Liver (tissue), 8 donors: ENCODE measurements at regions not wholly inside any gene's neighbourhood (a gene's known extent, or its start where the extent isn't known, plus 50 kb on each side); places are given as distances from the start of the nearest gene placed in this dataset.

Experiments
- DNase-seq: peaks from one replicate; pipeline ENCODE4 v3.0.0-alpha.2; 2017; ENCODE audit warnings: low spot score
- H3K27ac ChIP-seq, 2 donors: one replicate each; pipeline ENCODE4 v1.7.0; 2013; ENCODE audit warnings: inconsistent platforms in 2 of 2, low read length in 2 of 2, control low read depth in 1 of 2, low read depth in 1 of 2, mild to moderate bottlenecking in 1 of 2
- H3K27me3 ChIP-seq, 4 donors: one replicate each; pipeline versions ENCODE4 v1.6.1 to v1.7.0; 2013; ENCODE audit warnings: low read length in 3 of 4, inconsistent platforms in 1 of 4, mild to moderate bottlenecking in 1 of 4, moderate library complexity in 1 of 4; ENCODE audit not compliant: control insufficient read depth in 4 of 4, insufficient read depth in 4 of 4
- H3K36me3 ChIP-seq, 4 donors: one replicate each; pipeline versions ENCODE4 v1.6.1 to v1.7.0; 2013; ENCODE audit warnings: low read length in 3 of 4, mild to moderate bottlenecking in 3 of 4, low read depth in 1 of 4, moderate library complexity in 1 of 4; ENCODE audit not compliant: control insufficient read depth in 4 of 4, insufficient read depth in 3 of 4
- H3K4me1 ChIP-seq, 4 donors: one replicate each; pipeline versions ENCODE4 v1.6.1 to v1.7.0; 2013; ENCODE audit warnings: low read length in 3 of 4, mild to moderate bottlenecking in 3 of 4, moderate library complexity in 1 of 4; ENCODE audit not compliant: control insufficient read depth in 4 of 4, insufficient read depth in 4 of 4
- H3K4me3 ChIP-seq, 3 donors: one replicate each; pipeline versions ENCODE4 v1.6.1 to v1.7.0; 2013; ENCODE audit warnings: low read length in 3 of 3, control low read depth in 1 of 3, low read depth in 1 of 3, mild to moderate bottlenecking in 1 of 3
- H3K9ac ChIP-seq, 2 donors: one replicate each; pipeline ENCODE4 v1.7.0; 2013; ENCODE audit warnings: low read length in 2 of 2, mild to moderate bottlenecking in 2 of 2, moderate library complexity in 2 of 2, control low read depth in 1 of 2, low read depth in 1 of 2
- H3K9me3 ChIP-seq, 4 donors: one replicate each; pipeline versions ENCODE4 v1.6.1 to v1.7.0; 2013; ENCODE audit warnings: low read length in 3 of 4; ENCODE audit not compliant: control insufficient read depth in 4 of 4
- ATF3 ChIP-seq: IDR thresholded peaks from 2 replicates; pipeline ENCODE4 v1.6.1; 2016; ENCODE audit warnings: antibody characterized with exemption
- CTCF ChIP-seq: fragments of 150-350 bp; IDR thresholded peaks from 2 replicates; pipeline ENCODE4 v1.5.1; 2017; ENCODE audit warnings: improper control_type of control experiment, low read depth, low read length; ENCODE audit not compliant: missing input control
- EGR1 ChIP-seq, 2 donors: IDR thresholded peaks; 2 replicates each; pipeline ENCODE4 v1.6.1; 2016 to 2018; ENCODE audit warnings: antibody characterized with exemption in 2 of 2, low read depth in 2 of 2
- FOXA1 ChIP-seq: IDR thresholded peaks from 2 replicates; pipeline ENCODE4 v1.6.1; 2016; ENCODE audit warnings: antibody characterized with exemption
- FOXA2 ChIP-seq: IDR thresholded peaks from 2 replicates; pipeline ENCODE4 v1.6.1; 2016; ENCODE audit warnings: antibody characterized with exemption
- GABPA ChIP-seq, 2 donors: IDR thresholded peaks in 1 of 2; conservative IDR thresholded peaks in 1 of 2; 2 replicates each; pipeline ENCODE4 v1.6.1; 2016; ENCODE audit warnings: antibody characterized with exemption in 2 of 2, mild to moderate bottlenecking in 1 of 2, moderate library complexity in 1 of 2
- HNF4A ChIP-seq, 2 donors: conservative IDR thresholded peaks; 2 replicates each; pipeline ENCODE4 v1.6.1; 2016; ENCODE audit warnings: antibody characterized with exemption in 2 of 2, mild to moderate bottlenecking in 2 of 2
- HNF4G ChIP-seq: IDR thresholded peaks from 2 replicates; pipeline ENCODE4 v1.6.1; 2016; ENCODE audit warnings: antibody characterized with exemption
- MAX ChIP-seq: IDR thresholded peaks from 2 replicates; pipeline ENCODE4 v1.6.1; 2016; ENCODE audit warnings: antibody characterized with exemption
- NR2F2 ChIP-seq: IDR thresholded peaks from 2 replicates; pipeline ENCODE4 v1.6.1; 2016; ENCODE audit warnings: antibody characterized with exemption
- REST ChIP-seq: IDR thresholded peaks from 2 replicates; pipeline ENCODE4 v1.6.1; 2016; ENCODE audit warnings: antibody characterized with exemption, mild to moderate bottlenecking
- RXRA ChIP-seq, 2 donors: IDR thresholded peaks; 2 replicates each; pipeline ENCODE4 v1.6.1; 2017 to 2018; ENCODE audit warnings: antibody characterized with exemption in 2 of 2, mild to moderate bottlenecking in 1 of 2
- SP1 ChIP-seq: IDR thresholded peaks from 2 replicates; pipeline ENCODE4 v1.6.1; 2018; ENCODE audit warnings: antibody characterized with exemption, mild to moderate bottlenecking
- TAF1 ChIP-seq: conservative IDR thresholded peaks from 2 replicates; pipeline ENCODE4 v1.6.1; 2016; ENCODE audit warnings: antibody characterized with exemption, mild to moderate bottlenecking
- YY1 ChIP-seq: IDR thresholded peaks from 2 replicates; pipeline ENCODE4 v1.6.1; 2016; ENCODE audit warnings: antibody characterized with exemption, mild to moderate bottlenecking
- ZBTB33 ChIP-seq: IDR thresholded peaks from 2 replicates; pipeline ENCODE4 v1.6.1; 2016; ENCODE audit warnings: antibody characterized with exemption
- WGBS: extraction: QIAGEN DNeasy Blood & Tissue Kit; methylation state at CpG from one replicate; pipeline ENCODE4 v1.1.7; 2013; 5-methylcytosine and 5-hydroxymethylcytosine counted together
- donor health status: healthy.
- donor health status: healthy.
- donor health status: healthy.
- donor health status: healthy.
- donor health status: healthy.

GRCh38 chr10:63758080-63758479 lies 236.9 kb downstream of the REEP3 start:
- 91% methylated on average over 1 of the region's 1 CpG for WGBS
- Histone ChIP-seq H3K4me3 (no peak overlapping the region), H3K27me3 (no peaks in the 10 kb centered on the region), H3K36me3 (no peaks in the 10 kb centered on the region), H3K27ac (no peak overlapping the region), H3K9ac (no peak overlapping the region), H3K9me3 (no peaks in the 10 kb centered on the region), H3K4me1 (no peaks in the 10 kb centered on the region)
- DNase-seq: no peak
- no peak for TF ChIP-seq FOXA2
- TF ChIP-seq CTCF: no peak
- no peak for TF ChIP-seq HNF4G

GRCh38 chr10:63759335-63759734 lies 238.1 kb downstream of the REEP3 start:
- Histone ChIP-seq H3K27me3 (no peaks in the 10 kb centered on the region), H3K4me3 (no peak overlapping the region)
- 92% methylated on average over 7 of the region's 7 CpGs for WGBS

More at GRCh38 chr10:63759335-63759734, 238.1 kb downstream of the REEP3 start:
- no peak for DNase-seq
- Histone ChIP-seq H3K4me1 (no peaks in the 10 kb centered on the region), H3K27ac (no peak overlapping the region), H3K36me3 (no peaks in the 10 kb centered on the region), H3K9ac (no peak overlapping the region), H3K9me3 (no peaks in the 10 kb centered on the region)
- TF ChIP-seq YY1 (no peak), GABPA (IDR thresholded peaks at IDR 0.05 in 1 of 2, conservative IDR thresholded peaks at IDR 0.05 in 1 of 2) (no peak), EGR1 (IDR thresholded peaks at IDR 0.05; ENCODE audit: low read depth in 2 of 2) (no peak), REST (no peak), ZBTB33 (no peak), HNF4A (conservative IDR thresholded peaks at IDR 0.05) (no peak), MAX (no peak), FOXA1 (no peak), TAF1 (no peak), SP1 (no peak), NR2F2 (no peak), ATF3 (no peak), HNF4G (no peak), RXRA (IDR thresholded peaks at IDR 0.05) (no peak)
